ENCODE measurements at regions not wholly inside any gene's neighbourhood (a gene's known extent, or its start where the extent isn't known, plus 50 kb on each side); places are given as distances from the start of the nearest gene placed in this dataset.
"Not testable (repeated sequence)": the region's sequence is repeated elsewhere in the genome, so short reads cannot be mapped to it uniquely, and the experiment has no call there.

- Mint-ChIP-seq H3K4me1 (no peaks in the 10 kb centered on the region), H3K4me3 (no peak overlapping the region), H3K36me3 (no peaks in the 10 kb centered on the region), H3K27ac (no peak overlapping the region), H3K27me3 (no peaks in the 10 kb centered on the region), H3K9me3 (no peaks in the 10 kb centered on the region)
Measured at GRCh38 chr11:115985896-115986295, 481.7 kb upstream of the CADM1 start.

GRCh38 chr11:115984228-115984627 lies 480.0 kb upstream of the CADM1 start:
- peaks cover 5% of the 10 kb centered on the region for H3K9me3 Mint-ChIP-seq
- no peaks in the 10 kb centered on the region for H3K27me3 Mint-ChIP-seq
- no peaks in the 10 kb centered on the region for H3K4me1 Mint-ChIP-seq
- no peak overlapping the region for H3K27ac Mint-ChIP-seq
- H3K4me3 Mint-ChIP-seq = no peak overlapping the region
- H3K36me3 Mint-ChIP-seq = no peaks in the 10 kb centered on the region

GRCh38 chr11:115982666-115983065 lies 478.5 kb upstream of the CADM1 start:
- Mint-ChIP-seq H3K4me3 (no peak overlapping the region), H3K9me3 (peaks cover 6% of the 10 kb centered on the region), H3K27me3 (no peaks in the 10 kb centered on the region), H3K4me1 (no peaks in the 10 kb centered on the region), H3K36me3 (no peaks in the 10 kb centered on the region), H3K27ac (no peak overlapping the region)

- no peaks in the 10 kb centered on the region for H3K36me3 Mint-ChIP-seq
- no peaks in the 10 kb centered on the region for H3K4me1 Mint-ChIP-seq
- H3K4me3 Mint-ChIP-seq = no peak overlapping the region
- H3K9me3 Mint-ChIP-seq = peaks cover 6% of the 10 kb centered on the region
- peaks cover 2% of the 10 kb centered on the region for H3K27me3 Mint-ChIP-seq
- no peak overlapping the region for H3K27ac Mint-ChIP-seq
Measured at GRCh38 chr11:115981814-115982471, 477.7 kb upstream of the CADM1 start.

- peaks cover 4% of the 10 kb centered on the region for H3K27me3 Mint-ChIP-seq
- H3K4me1 Mint-ChIP-seq = no peaks in the 10 kb centered on the region
- no peak overlapping the region for H3K4me3 Mint-ChIP-seq
- H3K27ac Mint-ChIP-seq = no peak overlapping the region
- no peaks in the 10 kb centered on the region for H3K36me3 Mint-ChIP-seq
- peaks cover 6% of the 10 kb centered on the region for H3K9me3 Mint-ChIP-seq
Measured at GRCh38 chr11:115981104-115981481, 476.9 kb upstream of the CADM1 start.

GRCh38 chr11:115980337-115981103 lies 476.3 kb upstream of the CADM1 start:
- no peak overlapping the region for H3K27ac Mint-ChIP-seq
- H3K27me3 Mint-ChIP-seq = peaks cover 5% of the 10 kb centered on the region
- no peaks in the 10 kb centered on the region for H3K36me3 Mint-ChIP-seq
- no peaks in the 10 kb centered on the region for H3K4me1 Mint-ChIP-seq
- no peak overlapping the region for H3K4me3 Mint-ChIP-seq
- H3K9me3 Mint-ChIP-seq = peaks cover 6% of the 10 kb centered on the region

- H3K36me3 Mint-ChIP-seq = no peaks in the 10 kb centered on the region
- H3K4me1 Mint-ChIP-seq = no peaks in the 10 kb centered on the region
- H3K27ac Mint-ChIP-seq = no peak overlapping the region
- peaks cover 6% of the 10 kb centered on the region for H3K9me3 Mint-ChIP-seq
- no peak overlapping the region for H3K4me3 Mint-ChIP-seq
- peaks cover 16% of the 10 kb centered on the region for H3K27me3 Mint-ChIP-seq
Measured at GRCh38 chr11:115974703-115975102, 470.5 kb upstream of the CADM1 start.

- not testable (repeated sequence) for H3K9me3 Mint-ChIP-seq, H3K4me1 Mint-ChIP-seq, H3K36me3 Mint-ChIP-seq, H3K27me3 Mint-ChIP-seq, H3K4me3 Mint-ChIP-seq, H3K27ac Mint-ChIP-seq
Measured at GRCh38 chr11:115967203-115967602, 463.0 kb upstream of the CADM1 start.

- H3K4me1 Mint-ChIP-seq = no peaks in the 10 kb centered on the region
Measured at GRCh38 chr11:115965767-115966504, 461.7 kb upstream of the CADM1 start.

GRCh38 chr11:115964091-115964490 lies 459.9 kb upstream of the CADM1 start:
- Mint-ChIP-seq H3K4me1 (no peaks in the 10 kb centered on the region), H3K27me3 (no peaks in the 10 kb centered on the region), H3K27ac (no peak overlapping the region), H3K9me3 (peaks cover 5% of the 10 kb centered on the region), H3K4me3 (no peak overlapping the region), H3K36me3 (no peaks in the 10 kb centered on the region)

More at GRCh38 chr11:115965767-115966504, 461.7 kb upstream of the CADM1 start:
- Mint-ChIP-seq H3K4me3 (no peak overlapping the region), H3K27me3 (no peaks in the 10 kb centered on the region), H3K9me3 (peaks cover 5% of the 10 kb centered on the region), H3K27ac (no peak overlapping the region), H3K36me3 (no peaks in the 10 kb centered on the region)

GRCh38 chr11:115963156-115963555 lies 458.9 kb upstream of the CADM1 start:
- Mint-ChIP-seq H3K4me3 (no peak overlapping the region), H3K9me3 (peaks cover 3% of the 10 kb centered on the region), H3K36me3 (no peaks in the 10 kb centered on the region), H3K27me3 (peaks cover 2% of the 10 kb centered on the region), H3K27ac (no peak overlapping the region), H3K4me1 (no peaks in the 10 kb centered on the region)

- Mint-ChIP-seq H3K4me1 (no peaks in the 10 kb centered on the region), H3K36me3 (no peaks in the 10 kb centered on the region), H3K4me3 (no peak overlapping the region), H3K27me3 (peaks cover 2% of the 10 kb centered on the region), H3K9me3 (no peaks in the 10 kb centered on the region), H3K27ac (no peak overlapping the region)
Measured at GRCh38 chr11:115961159-115962003, 457.2 kb upstream of the CADM1 start.

- H3K9me3 Mint-ChIP-seq = no peaks in the 10 kb centered on the region
- no peak overlapping the region for H3K27ac Mint-ChIP-seq
- H3K4me1 Mint-ChIP-seq = no peaks in the 10 kb centered on the region
- no peak overlapping the region for H3K4me3 Mint-ChIP-seq
- H3K36me3 Mint-ChIP-seq = no peaks in the 10 kb centered on the region
- H3K27me3 Mint-ChIP-seq = peaks cover 2% of the 10 kb centered on the region
Measured at GRCh38 chr11:115959081-115959486, 454.9 kb upstream of the CADM1 start.

- Mint-ChIP-seq H3K4me1 (no peaks in the 10 kb centered on the region), H3K27me3 (peaks cover 2% of the 10 kb centered on the region), H3K27ac (no peak overlapping the region), H3K36me3 (no peaks in the 10 kb centered on the region), H3K9me3 (no peaks in the 10 kb centered on the region), H3K4me3 (no peak overlapping the region)
Measured at GRCh38 chr11:115958089-115959000, 454.1 kb upstream of the CADM1 start.

All from activated naive CD4-positive, alpha-beta T cell treated with anti-CD3 and anti-CD28 coated beads, Interleukin-2, amount 50 U/mL, for 24 hours (primary cell).